ENCODE measurements at regions not wholly inside any gene's neighbourhood (a gene's known extent, or its start where the extent isn't known, plus 50 kb on each side); places are given as distances from the start of the nearest gene placed in this dataset.
A peak's percentile ranks its signal among the peaks of the same experiment; 100 is the strongest.

DNA sequence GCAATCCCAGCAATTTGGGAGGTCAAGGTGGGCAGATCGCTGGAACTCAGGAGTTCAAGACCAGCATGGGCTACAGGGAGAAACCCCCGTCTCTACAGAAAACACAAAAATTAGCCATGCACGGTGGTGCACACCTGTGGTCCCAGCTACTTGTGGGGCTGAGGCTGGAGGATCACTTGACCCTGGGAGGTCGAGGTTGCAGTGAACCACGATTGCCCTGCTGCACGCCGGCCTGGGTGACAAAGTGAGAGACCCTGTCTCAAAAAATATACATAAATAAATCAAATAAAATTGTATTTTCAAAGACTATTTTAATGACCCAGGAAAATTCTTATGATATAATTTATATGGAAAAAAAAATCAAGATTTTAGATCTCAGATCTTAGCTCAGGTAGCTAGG is 191.5 kb downstream of the ZFP36L2 start:
- Histone ChIP-seq H3K36me3 (no peaks in the 10 kb centered on the region), H3K27me3 (no peaks in the 10 kb centered on the region), H3K4me3 (no peak overlapping the region), H3K9me3 (no peaks in the 10 kb centered on the region), H3K27ac (no peak overlapping the region), H3K4me1 (peaks cover 0 to 16% of the 10 kb centered on the region in 2 donors)
- TF ChIP-seq, protein P1, sequence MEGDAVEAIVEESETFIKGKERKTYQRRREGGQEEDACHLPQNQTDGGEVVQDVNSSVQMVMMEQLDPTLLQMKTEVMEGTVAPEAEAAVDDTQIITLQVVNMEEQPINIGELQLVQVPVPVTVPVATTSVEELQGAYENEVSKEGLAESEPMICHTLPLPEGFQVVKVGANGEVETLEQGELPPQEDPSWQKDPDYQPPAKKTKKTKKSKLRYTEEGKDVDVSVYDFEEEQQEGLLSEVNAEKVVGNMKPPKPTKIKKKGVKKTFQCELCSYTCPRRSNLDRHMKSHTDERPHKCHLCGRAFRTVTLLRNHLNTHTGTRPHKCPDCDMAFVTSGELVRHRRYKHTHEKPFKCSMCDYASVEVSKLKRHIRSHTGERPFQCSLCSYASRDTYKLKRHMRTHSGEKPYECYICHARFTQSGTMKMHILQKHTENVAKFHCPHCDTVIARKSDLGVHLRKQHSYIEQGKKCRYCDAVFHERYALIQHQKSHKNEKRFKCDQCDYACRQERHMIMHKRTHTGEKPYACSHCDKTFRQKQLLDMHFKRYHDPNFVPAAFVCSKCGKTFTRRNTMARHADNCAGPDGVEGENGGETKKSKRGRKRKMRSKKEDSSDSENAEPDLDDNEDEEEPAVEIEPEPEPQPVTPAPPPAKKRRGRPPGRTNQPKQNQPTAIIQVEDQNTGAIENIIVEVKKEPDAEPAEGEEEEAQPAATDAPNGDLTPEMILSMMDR (IDR thresholded peaks at IDR 0.05) = no peak
- no peak for DNase-seq (ENCODE audit: low spot score)

DNA sequence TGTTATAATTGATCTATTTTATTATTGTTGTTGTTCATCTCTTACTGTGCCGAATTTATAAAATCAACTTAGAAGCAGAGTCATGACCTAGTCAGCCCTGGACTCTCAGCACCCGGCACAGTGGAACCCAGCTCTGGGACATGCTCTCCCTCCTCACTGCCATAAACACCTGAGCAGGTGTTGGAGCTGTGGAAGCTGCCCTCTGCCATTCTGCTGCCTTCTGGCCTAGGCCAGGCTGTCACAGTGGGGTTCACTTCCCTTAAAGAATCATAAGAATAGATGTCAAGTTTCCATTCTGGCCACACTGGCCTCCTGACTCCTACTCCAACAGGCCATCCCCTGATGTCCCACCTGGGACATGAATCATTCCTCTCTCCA is 192.2 kb downstream of the ZFP36L2 start:
- Histone ChIP-seq H3K27me3 (no peaks in the 10 kb centered on the region), H3K27ac (no peak overlapping the region), H3K9me3 (no peaks in the 10 kb centered on the region), H3K4me3 (no peak overlapping the region), H3K36me3 (no peaks in the 10 kb centered on the region), H3K4me1 (peaks cover 0 to 16% of the 10 kb centered on the region in 2 donors)
- TF ChIP-seq, protein P1 (IDR thresholded peaks at IDR 0.05) = no peak
- no peak for DNase-seq (ENCODE audit: low spot score)

DNA sequence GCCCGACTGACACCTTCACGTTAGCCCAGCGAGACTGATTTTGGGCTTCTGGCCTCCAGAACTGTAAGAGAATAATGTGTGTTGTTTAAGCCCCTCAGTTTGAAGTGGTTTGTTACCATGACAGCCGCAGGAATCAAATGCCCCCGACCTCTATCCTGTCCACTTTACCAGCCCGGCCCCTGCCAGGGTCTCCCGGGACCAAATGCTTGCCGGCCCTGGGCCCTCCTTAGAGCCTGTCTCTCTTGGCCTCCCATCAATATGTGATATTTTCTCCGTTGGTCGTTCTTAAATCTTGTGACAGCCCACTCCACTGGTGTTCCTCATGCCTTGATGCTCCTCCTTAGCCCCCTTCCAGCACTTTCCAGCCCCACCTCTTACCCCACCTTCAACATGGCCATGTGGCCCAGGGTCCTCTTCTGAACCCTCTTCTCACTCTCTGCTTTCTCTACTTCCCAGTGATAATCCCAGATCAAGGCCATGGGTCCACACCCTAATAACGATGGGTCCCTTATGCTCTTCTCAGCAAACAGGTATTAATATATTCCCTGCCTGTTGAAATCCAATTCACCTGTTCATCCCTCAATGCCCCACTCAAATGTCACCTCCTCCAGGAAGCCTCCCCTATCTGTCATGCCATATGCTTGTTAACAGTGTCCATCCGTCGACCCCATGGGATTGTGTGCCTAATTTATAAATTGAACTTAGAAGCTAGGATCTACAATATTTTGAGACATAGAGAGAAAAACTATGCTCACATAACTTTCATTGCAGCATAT is 192.8 kb downstream of the ZFP36L2 start:
- no peak for DNase-seq (ENCODE audit: low spot score)
- Histone ChIP-seq H3K27me3 (no peaks in the 10 kb centered on the region), H3K4me3 (no peak overlapping the region), H3K27ac (peak overlapping the region; percentile 73 to 79), H3K36me3 (no peaks in the 10 kb centered on the region), H3K4me1 (peaks cover 0 to 16% of the 10 kb centered on the region in 2 donors), H3K9me3 (no peaks in the 10 kb centered on the region)
- TF ChIP-seq, protein P1 (IDR thresholded peaks at IDR 0.05) = no peak

DNA sequence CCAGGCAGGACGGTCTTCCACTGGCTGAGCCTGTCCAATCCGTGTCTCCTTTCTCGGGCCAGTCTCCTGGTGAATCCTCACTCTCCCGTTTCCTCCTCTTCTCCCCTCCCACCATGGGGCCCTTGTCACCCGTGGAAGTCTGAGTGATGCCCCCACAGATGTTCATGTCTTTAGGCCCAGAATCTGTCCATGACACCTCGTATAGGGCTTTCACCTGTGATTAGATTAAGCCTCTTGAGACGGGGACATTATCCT is 193.5 kb downstream of the ZFP36L2 start:
- Histone ChIP-seq H3K4me3 (no peak overlapping the region), H3K27ac (peak overlapping the region; percentile 73 to 79), H3K36me3 (no peaks in the 10 kb centered on the region), H3K27me3 (no peaks in the 10 kb centered on the region), H3K9me3 (no peaks in the 10 kb centered on the region), H3K4me1 (peaks cover 0 to 16% of the 10 kb centered on the region in 2 donors)
- no peak for DNase-seq (ENCODE audit: low spot score)
- TF ChIP-seq, protein P1 (IDR thresholded peaks at IDR 0.05) = no peak

- DNase-seq (ENCODE audit: low spot score) = peak; percentile 84
- Histone ChIP-seq H3K27ac (peak overlapping the region; percentile 73 to 79), H3K36me3 (no peaks in the 10 kb centered on the region), H3K4me1 (peaks cover 0 to 20% of the 10 kb centered on the region in 2 donors), H3K4me3 (no peak overlapping the region), H3K9me3 (no peaks in the 10 kb centered on the region), H3K27me3 (no peaks in the 10 kb centered on the region)
- TF ChIP-seq, protein P1 (IDR thresholded peaks at IDR 0.05) = no peak
Observed at GRCh38 chr2:43032213-43033015, 194.0 kb downstream of the ZFP36L2 start.
